GM11168 (cell line): ENCODE measurements at regions not wholly inside any gene's neighbourhood (a gene's known extent, or its start where the extent isn't known, plus 50 kb on each side); places are given as distances from the start of the nearest gene placed in this dataset.

Experiments
- in situ Hi-C: fragments of 300-500 bp; cut with MboI; formaldehyde crosslinking; loops from one replicate; pipeline ENCODE4 v1.12.0; 2022; ENCODE audit warnings: low sequenced_read_pairs; ENCODE audit not compliant: unreplicated experiment

DNA sequence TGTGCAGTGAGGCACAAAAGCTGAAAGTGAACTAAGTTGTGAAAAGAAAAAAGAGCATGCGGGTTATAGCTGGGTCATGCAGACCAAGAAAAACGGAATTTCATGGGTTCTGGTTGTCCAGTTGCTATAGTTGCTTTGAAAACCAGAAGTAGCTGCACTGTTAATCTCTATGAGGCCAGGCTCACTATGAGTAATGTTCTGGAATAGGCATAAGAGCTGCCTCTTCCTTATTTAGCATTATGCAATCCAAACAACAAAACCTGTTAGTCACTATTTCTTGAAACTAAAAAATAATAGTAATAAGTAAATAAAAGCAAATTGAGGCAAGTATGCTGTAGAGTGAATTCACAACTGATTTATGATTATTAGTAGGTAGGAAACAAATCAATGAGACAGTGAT is 1383.7 kb downstream of the MRPL39 start:
- in situ Hi-C loops: no loop called here

- in situ Hi-C loops: no loop called here
These were observed 1384.6 kb downstream of the MRPL39 start for GRCh38 chr21:24222676-24223075.

DNA sequence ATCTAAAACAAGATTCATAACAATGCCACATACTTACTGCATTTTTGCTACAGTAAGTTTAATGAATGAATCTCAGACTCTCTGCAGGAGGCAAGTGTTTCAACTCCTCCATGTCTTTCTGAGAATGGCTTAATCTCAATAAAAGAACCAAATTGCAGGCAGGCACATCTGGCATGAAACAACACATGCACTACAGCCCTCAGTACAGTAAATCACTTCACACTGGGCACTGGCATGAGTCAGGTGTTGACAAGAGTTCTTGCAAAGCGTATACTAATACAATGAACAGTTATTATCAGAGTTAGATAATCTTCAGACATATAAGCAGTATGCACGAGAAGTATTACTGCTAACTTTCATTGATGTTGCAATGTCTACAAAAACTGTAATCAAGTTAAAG is 1386.8 kb downstream of the MRPL39 start:
- in situ Hi-C loops: no loop called here

- in situ Hi-C loops: no loop called here
These were observed 1390.1 kb downstream of the MRPL39 start for GRCh38 chr21:24217151-24217550.

GRCh38 chr21:24210130-24210529 is 1397.2 kb downstream of the MRPL39 start:
- in situ Hi-C loops: no loop called here

DNA sequence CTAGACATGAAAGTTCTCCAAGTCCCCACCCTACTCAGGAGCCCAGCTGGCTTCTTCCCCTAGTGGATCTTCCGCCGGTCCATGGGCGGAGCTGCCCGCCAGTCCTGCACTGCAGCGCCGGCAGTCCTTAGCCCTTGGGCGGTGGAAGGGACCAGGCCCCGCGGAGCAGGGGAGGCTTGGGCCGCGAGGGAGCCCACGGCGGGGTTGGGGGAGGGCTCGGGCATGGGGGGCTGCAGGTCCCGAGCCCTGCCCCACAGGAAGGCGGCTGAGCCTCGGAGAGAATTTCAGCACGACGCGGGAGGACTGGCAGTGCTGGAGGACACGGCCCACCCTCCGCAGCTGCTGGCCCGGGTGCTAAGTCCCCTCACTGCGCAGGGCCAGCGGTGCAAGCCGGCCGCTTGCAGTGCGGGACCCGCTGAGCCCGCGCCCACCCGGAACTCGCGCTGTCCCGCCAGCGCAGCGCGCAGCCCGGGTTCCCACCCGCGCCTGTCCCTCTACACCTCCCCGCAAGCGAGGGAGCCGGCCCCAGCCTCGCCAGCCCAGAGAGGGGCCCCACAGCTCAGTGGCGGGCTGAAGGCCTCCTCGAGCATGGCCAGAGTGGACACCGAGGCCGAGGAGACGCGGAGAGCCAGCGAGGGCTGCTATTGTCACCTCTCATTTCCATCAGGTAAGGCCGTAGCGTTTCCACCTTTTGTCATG is 1398.6 kb downstream of the MRPL39 start:
- in situ Hi-C loops: no loop called here

DNA sequence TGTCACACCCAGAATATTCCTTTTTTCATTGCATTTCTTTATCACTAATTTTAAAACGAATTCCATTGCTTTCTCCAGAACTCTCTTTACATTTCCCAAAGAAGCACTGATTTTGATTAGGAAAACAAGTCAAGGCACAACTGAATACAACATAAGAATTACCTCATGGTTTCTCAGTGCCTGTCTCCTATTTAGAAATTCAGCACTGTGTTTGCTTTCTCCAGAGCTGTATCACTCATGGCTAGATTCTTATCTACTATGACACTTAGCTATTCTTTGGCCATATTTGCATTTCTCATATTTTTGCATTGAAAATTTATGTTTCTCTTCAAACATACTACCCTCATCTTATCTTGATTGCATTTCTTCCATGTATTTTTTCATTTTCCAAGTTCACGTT is 1402.0 kb downstream of the MRPL39 start:
- in situ Hi-C loops: no loop called here

DNA sequence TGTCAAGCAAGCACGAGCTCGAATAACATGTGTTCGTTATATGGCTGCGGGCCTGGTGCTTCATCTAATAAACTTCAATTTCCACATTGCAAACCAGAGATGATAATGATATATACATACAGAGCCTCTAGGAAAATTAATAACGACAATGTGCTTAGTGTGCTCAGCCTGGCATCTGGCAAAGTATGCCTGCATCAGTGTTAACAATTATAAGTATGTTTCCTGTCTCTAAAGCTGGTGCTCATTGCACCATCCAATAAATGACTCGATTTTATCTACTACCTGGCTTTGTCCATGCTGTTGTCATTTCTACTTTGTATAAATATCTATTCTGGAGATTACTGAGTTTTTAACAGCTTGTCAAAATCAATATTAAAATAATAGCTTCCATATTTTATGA is 1402.6 kb downstream of the MRPL39 start:
- in situ Hi-C loops: no loop called here

DNA sequence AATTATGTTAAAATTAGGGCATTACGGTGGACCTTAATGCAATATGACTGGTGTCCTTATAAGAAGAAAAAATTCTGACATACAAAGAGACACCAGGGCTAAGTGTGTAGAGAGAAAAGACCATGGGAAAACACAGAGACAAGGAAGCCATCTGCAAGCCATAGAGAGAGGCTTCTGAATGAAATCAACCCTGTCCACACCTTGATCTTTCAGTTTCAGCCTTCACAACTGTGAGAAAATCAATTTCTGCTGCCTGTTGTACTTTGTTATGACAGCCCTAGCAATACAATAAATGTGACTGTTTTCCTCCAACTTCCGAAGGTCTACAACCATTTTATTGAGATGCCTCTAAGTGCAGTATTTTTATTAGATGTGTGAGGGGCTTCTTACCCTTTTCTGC is 1407.2 kb downstream of the MRPL39 start:
- in situ Hi-C loops: no loop called here

DNA sequence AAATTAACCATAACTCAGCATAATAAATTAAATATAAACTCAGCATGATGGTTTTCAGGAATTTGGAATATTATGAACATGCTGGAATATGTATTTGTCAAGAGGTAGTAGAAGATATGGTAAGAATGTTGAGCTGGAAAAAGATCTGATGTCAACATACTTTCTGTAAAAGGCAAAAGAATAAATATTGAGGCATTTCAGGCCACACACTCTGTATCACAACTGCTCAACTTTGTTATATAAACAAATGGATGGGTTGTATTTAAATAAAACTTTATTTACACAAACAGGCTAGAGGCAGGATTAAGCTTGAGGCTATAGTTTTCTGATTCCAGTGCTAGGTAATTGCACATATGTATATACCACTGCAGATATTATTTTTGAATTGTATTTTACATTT is 1409.4 kb downstream of the MRPL39 start:
- in situ Hi-C loops: no loop called here

- in situ Hi-C loops: no loop called here
These were observed 1410.1 kb downstream of the MRPL39 start for GRCh38 chr21:24197132-24197643.

GRCh38 chr21:24188506-24188905 is 1418.8 kb downstream of the MRPL39 start:
- in situ Hi-C loops: no loop called here

DNA sequence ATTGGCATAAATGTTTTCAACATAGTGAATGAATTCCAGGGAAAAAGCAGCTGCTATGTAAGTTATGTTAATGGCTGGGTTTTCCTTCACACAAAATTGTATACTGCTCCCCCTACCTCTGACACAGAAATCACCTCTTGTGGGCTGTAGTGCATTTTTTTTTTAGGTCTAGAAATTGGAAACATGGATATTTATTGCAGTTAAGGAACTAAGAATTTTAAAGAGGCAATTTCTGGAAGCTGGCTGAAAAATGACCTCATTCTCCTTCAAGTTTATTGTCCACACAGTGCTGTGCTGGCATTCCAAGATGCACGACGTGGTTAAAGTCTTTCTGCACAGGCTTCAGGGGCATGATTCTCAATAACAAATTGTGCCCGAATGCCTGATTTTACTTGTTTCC is 1424.2 kb downstream of the MRPL39 start:
- in situ Hi-C loops: no loop called here

- in situ Hi-C loops: no loop called here
These were observed 1428.2 kb downstream of the MRPL39 start for GRCh38 chr21:24179110-24179509.

- in situ Hi-C loops: no loop called here
These were observed 1432.2 kb downstream of the MRPL39 start for GRCh38 chr21:24175106-24175505.

DNA sequence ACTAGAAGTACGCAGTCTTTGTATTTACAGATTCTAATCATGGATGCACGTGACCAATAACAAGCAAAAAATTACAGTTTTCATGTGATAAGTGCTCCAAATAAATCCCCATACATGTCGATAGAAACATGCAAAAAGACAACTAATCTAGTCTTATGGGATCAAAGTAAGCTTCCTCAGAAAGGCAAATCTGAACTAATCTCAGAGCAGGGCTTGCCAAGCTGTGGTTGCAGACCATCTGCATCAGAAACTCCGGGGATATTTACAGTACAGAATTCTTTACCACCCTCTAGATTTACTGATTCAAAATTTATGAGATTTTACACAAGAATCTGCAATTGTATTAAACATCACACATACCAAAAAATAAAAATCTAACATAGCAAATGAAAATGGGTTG is 1435.5 kb downstream of the MRPL39 start:
- in situ Hi-C loops: no loop called here

GRCh38 chr21:24163539-24163938 is 1443.7 kb downstream of the MRPL39 start:
- in situ Hi-C loops: no loop called here

DNA sequence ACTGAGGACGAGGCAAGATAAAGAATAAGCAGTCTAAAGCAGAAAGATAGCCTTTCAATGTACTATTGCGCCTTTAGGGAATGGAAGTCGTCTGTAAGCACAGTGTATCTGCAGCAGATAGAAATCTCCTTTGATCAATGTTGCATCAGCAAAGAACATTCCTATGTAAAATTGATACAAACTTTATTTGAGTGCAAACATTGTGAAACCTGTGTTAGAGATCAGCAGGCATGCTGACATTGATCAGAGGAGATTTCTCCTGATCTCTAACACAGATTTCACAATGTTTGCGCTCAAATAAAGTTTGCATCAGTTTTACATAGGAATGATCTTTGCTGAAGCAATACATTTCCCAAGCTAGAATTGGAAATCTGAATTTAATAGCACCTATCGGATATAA is 1446.8 kb downstream of the MRPL39 start:
- in situ Hi-C loops: no loop called here

GRCh38 chr21:24153137-24153536 is 1454.1 kb downstream of the MRPL39 start:
- in situ Hi-C loops: no loop called here

- in situ Hi-C loops: no loop called here
These were observed 1456.5 kb downstream of the MRPL39 start for GRCh38 chr21:24150753-24151152.

- in situ Hi-C loops: no loop called here
These were observed 1458.8 kb downstream of the MRPL39 start for GRCh38 chr21:24148461-24148860.

DNA sequence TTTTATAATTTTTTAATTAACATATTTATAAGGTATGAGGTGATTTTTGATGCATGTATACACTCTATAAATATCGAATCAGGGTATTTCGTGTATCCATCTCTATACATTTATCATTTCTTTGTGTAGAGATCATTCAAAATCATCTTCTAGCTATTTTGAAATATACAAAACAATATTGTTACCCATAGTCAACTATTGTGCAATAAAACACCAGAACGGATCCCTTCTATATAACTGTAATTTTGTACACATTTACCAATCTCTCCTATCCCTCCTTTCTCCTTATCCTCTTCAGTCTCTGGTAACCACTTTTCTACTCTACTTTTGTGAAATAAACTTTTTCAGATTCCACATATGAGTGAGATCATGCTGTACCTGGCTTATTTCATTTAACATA is 1459.6 kb downstream of the MRPL39 start:
- in situ Hi-C loops: no loop called here
